OCI-LY3 (cell line): ENCODE measurements at regions not wholly inside any gene's neighbourhood (a gene's known extent, or its start where the extent isn't known, plus 50 kb on each side); places are given as distances from the start of the nearest gene placed in this dataset.
"Not testable (repeated sequence)": the region's sequence is repeated elsewhere in the genome, so short reads cannot be mapped to it uniquely, and the experiment has no call there.

Experiments used
- H2AFZ ChIP-seq: fragments of 200-600, 300-600 bp; shearing (Covaris generic); 2 replicates; pipeline ENCODE4 v1.6.0; 2014; ENCODE audit warnings: antibody characterized with exemption, low read depth, low read length
- H3K27ac ChIP-seq: fragments of 200-600, 300-600 bp; sonication (generic); 2 replicates; pipeline ENCODE4 v1.5.1; 2014; ENCODE audit warnings: mild to moderate bottlenecking, low read length, moderate library complexity, mixed read lengths
- H3K27me3 ChIP-seq: fragments of 200-600, 300-600 bp; sonication (generic); 2 replicates; pipeline ENCODE4 v1.6.1; 2014; ENCODE audit warnings: low read depth, low read length, mixed read lengths
- H3K36me3 ChIP-seq: fragments of 200-600, 300-600 bp; sonication (generic); replicated peaks from 2 replicates; pipeline ENCODE3; 2014; ENCODE audit warnings: low read depth, low read length, mixed read lengths
- H3K4me1 ChIP-seq: fragments of 300-600, 200-600 bp; sonication (generic); 2 replicates; pipeline ENCODE4 v1.6.1; 2014; ENCODE audit warnings: low read length, mixed read lengths
- H3K4me2 ChIP-seq: fragments of 200-600, 300-600 bp; sonication (generic); 2 replicates; pipeline ENCODE4 v1.6.1; 2014; ENCODE audit warnings: low read length, mixed read lengths
- H3K4me3 ChIP-seq: fragments of 300-600, 200-600 bp; sonication (generic); 2 replicates; pipeline ENCODE4 v1.5.1; 2014; ENCODE audit warnings: antibody characterized with exemption, mild to moderate bottlenecking, low read length, moderate library complexity
- H3K79me2 ChIP-seq: fragments of 300-600, 200-600 bp; shearing (Covaris generic); 2 replicates; pipeline ENCODE4 v1.6.1; 2014; ENCODE audit warnings: mild to moderate bottlenecking, low read length, mixed read lengths
- H3K9ac ChIP-seq: fragments of 300-600, 200-600 bp; shearing (Covaris generic); 2 replicates; pipeline ENCODE4 v1.6.0; 2014; ENCODE audit warnings: mild to moderate bottlenecking, low read length, moderate library complexity
- H3K9me3 ChIP-seq: fragments of 200-600, 300-600 bp; shearing (Covaris generic); 2 replicates; pipeline ENCODE4 v1.6.1; 2014; ENCODE audit warnings: low read length, mixed read lengths; ENCODE audit not compliant: insufficient read depth
- H4K20me1 ChIP-seq: fragments of 200-600, 300-600 bp; sonication (generic); 2 replicates; pipeline ENCODE4 v1.6.1; 2016; ENCODE audit warnings: low read length, mixed read lengths; ENCODE audit not compliant: insufficient read depth
- EZH2phosphoT487 ChIP-seq: fragments of 200-600 bp; shearing (Covaris generic); IDR thresholded peaks from 2 replicates; pipeline ENCODE4 v1.6.1; 2018; ENCODE audit warnings: antibody characterized with exemption, mixed run types, low read depth
- TF ChIP-seq, protein P1 (sequence below): fragments of 200-600, 300-600 bp; sonication (generic); IDR thresholded peaks from 2 replicates; pipeline ENCODE4 v1.5.1; 2014; ENCODE audit warnings: antibody characterized with exemption, low read length, low read depth

DNA sequence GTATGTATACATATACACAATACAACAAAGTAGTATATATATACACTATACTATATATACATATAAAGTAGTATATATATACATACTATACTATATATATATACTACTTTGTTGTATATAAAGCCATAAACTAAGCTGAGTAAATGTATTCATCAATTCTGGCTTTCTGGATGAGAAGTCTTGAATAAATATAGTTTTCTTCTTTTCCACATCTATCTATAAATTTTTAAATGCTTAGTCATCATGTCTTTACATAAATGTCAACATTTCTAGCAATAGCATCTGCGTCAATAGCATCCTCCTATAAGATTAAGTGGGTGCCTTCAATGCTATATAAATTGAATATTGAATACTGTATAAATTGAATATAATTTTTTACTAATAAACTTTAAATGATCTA is 63.1 kb upstream of the COX7C start:
- Histone ChIP-seq H3K27me3 (no peaks in the 10 kb centered on the region), H3K9ac (no peak overlapping the region), H3K36me3 (no peaks in the 10 kb centered on the region), H3K79me2 (no peaks in the 10 kb centered on the region), H3K27ac (no peak overlapping the region), H2AFZ (no peak overlapping the region), H3K4me3 (no peak overlapping the region), H3K4me1 (no peaks in the 10 kb centered on the region), H4K20me1 (no peaks in the 10 kb centered on the region), H3K9me3 (no peaks in the 10 kb centered on the region), H3K4me2 (no peak overlapping the region)
- no peak for TF ChIP-seq EZH2phosphoT487
- TF ChIP-seq, protein P1, sequence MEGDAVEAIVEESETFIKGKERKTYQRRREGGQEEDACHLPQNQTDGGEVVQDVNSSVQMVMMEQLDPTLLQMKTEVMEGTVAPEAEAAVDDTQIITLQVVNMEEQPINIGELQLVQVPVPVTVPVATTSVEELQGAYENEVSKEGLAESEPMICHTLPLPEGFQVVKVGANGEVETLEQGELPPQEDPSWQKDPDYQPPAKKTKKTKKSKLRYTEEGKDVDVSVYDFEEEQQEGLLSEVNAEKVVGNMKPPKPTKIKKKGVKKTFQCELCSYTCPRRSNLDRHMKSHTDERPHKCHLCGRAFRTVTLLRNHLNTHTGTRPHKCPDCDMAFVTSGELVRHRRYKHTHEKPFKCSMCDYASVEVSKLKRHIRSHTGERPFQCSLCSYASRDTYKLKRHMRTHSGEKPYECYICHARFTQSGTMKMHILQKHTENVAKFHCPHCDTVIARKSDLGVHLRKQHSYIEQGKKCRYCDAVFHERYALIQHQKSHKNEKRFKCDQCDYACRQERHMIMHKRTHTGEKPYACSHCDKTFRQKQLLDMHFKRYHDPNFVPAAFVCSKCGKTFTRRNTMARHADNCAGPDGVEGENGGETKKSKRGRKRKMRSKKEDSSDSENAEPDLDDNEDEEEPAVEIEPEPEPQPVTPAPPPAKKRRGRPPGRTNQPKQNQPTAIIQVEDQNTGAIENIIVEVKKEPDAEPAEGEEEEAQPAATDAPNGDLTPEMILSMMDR, result no peak

DNA sequence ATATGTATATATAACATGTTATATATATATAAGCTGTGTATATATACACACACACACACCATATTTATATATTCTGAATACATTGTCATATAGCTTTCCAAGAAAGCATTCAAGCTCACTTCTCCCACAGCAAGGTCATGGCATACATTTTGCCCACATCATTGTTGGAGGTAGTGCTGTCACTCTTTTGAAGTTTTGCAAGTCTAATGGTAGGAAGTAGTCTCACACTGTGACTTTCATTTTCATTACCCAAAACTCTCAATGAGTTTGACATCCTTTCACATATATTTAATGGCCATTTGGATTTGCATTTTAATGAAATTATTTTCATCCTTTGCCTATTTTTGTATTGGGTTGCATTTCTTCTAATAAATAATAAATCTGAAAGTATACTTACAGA is 59.8 kb upstream of the COX7C start:
- no peak overlapping the region for H3K27ac ChIP-seq

DNA sequence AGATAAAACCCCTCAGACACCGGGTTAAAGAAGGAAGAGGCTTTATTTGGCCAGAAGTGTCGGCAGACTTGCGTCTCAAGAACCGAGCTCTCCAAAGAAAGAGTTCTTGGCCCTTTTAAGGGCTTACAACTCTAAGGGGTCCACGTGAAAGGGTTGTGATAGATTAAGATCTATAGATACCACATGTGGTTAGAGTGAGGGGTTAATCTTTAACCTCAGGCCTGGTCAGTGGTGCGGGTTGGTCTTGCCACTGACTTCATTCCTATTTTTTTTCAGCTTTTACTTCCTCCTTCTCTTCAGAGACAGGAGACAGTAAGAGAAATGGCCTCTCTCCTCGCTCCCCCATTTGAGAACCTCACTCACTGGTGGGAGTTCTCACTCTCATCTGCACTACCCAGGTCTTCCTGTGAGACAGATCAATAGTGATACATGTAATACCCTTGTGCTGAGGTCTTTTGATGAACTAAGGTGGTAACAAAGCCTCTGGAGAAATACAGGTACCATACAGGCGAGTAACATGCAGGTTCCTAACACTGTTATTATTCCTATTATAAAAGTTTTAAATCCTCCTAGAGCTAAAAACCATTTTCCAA is 52.4 kb upstream of the COX7C start:
- no peak overlapping the region for H3K27ac ChIP-seq
- no peaks in the 10 kb centered on the region for H3K9me3 ChIP-seq
- no peaks in the 10 kb centered on the region for H3K27me3 ChIP-seq
- H3K79me2 ChIP-seq, result no peaks in the 10 kb centered on the region
- peak overlapping the region; percentile 7; the same call in 1 of the 2 replicates for H3K9ac ChIP-seq
- no peak for TF ChIP-seq EZH2phosphoT487
- TF ChIP-seq, protein P1, result no peak
- H3K4me3 ChIP-seq, result peak overlapping the region; percentile 46; the same call in 1 of the 2 replicates
- H3K36me3 ChIP-seq, result no peaks in the 10 kb centered on the region
- peak overlapping the region; percentile 47 for H3K4me2 ChIP-seq
- no peaks in the 10 kb centered on the region for H4K20me1 ChIP-seq
- H3K4me1 ChIP-seq, result peaks cover 14% of the 10 kb centered on the region
- peak overlapping the region; percentile 25 for H2AFZ ChIP-seq

More for the DNA sequence above, 59.8 kb upstream of the COX7C start:
- Histone ChIP-seq H3K9ac (no peak overlapping the region), H4K20me1 (no peaks in the 10 kb centered on the region), H3K27me3 (no peaks in the 10 kb centered on the region), H2AFZ (no peak overlapping the region), H3K4me3 (no peak overlapping the region), H3K4me1 (no peaks in the 10 kb centered on the region), H3K4me2 (no peak overlapping the region), H3K36me3 (no peaks in the 10 kb centered on the region), H3K9me3 (no peaks in the 10 kb centered on the region), H3K79me2 (no peaks in the 10 kb centered on the region)
- no peak for TF ChIP-seq EZH2phosphoT487
- TF ChIP-seq, protein P1, result no peak

DNA sequence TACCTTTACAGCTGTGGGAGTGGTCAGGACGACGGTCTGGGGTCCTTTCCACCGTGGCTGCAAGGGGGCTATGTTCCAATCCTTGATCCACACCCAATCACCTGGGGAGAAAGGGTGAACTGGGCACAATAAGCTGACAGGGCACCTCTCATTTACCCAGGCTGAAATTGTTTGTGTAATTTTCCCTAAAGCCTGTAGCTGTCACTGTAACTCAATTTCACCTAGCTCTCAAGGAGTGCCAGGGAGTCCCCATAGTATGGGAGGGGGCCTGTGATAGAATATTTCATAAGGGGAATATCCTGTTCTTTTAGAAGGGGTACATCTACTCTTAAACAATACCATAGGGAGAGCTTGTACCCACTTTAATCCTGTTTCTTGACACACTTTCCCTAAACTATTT is 51.7 kb upstream of the COX7C start:
- H3K9ac ChIP-seq, H3K27ac ChIP-seq, H3K79me2 ChIP-seq, H3K27me3 ChIP-seq, H3K36me3 ChIP-seq, H3K4me3 ChIP-seq, H3K4me2 ChIP-seq, H4K20me1 ChIP-seq, H3K9me3 ChIP-seq: not testable (repeated sequence)
- TF ChIP-seq, protein P1, result peak; percentile 29; the same call in 1 of the 2 replicates
- peaks cover 14% of the 10 kb centered on the region for H3K4me1 ChIP-seq
- H2AFZ ChIP-seq, result 0 out of 2 replicates have a peak overlapping the region, but pooled peaks have one; percentile 25
